CD14-positive monocyte (primary cell): ENCODE measurements at regions not wholly inside any gene's neighbourhood (a gene's known extent, or its start where the extent isn't known, plus 50 kb on each side); places are given as distances from the start of the nearest gene placed in this dataset.
"Not testable (repeated sequence)": the region's sequence is repeated elsewhere in the genome, so short reads cannot be mapped to it uniquely, and the experiment has no call there.

Source experiments
- DNase-seq, 3 donors: peaks; one replicate each; pipeline ENCODE4 v3.0.0-alpha.2; 2011 to 2022
- H2AFZ ChIP-seq: 2 replicates; pipeline ENCODE4 v1.6.0; 2012; ENCODE audit warnings: mild to moderate bottlenecking, low read depth, low read length, inconsistent platforms; ENCODE audit not compliant: insufficient read depth, poor library complexity, severe bottlenecking
- H3K27ac ChIP-seq, 2 donors: 1 replicate in 1 of 2; 2 replicates in 1 of 2; pipeline ENCODE4 v1.5.1; 2012 to 2013; ENCODE audit warnings: low read length in 2 of 2, control low read depth in 1 of 2, inconsistent platforms in 1 of 2, low read depth in 1 of 2, mild to moderate bottlenecking in 1 of 2
- H3K27me3 ChIP-seq, 2 donors: one replicate each; pipeline versions ENCODE4 v1.6.0 to v1.6.1; 2011 to 2013; ENCODE audit warnings: low read length in 2 of 2; ENCODE audit not compliant: control insufficient read depth in 2 of 2, insufficient read depth in 2 of 2
- H3K36me3 ChIP-seq, 2 donors: replicated peaks in 1 of 2; 1 replicate in 1 of 2; 2 replicates in 1 of 2; pipeline versions ENCODE4 v1.5.1 to v1.6.1; 2012 to 2013; ENCODE audit warnings: low read length in 2 of 2, control low read depth in 1 of 2, inconsistent platforms in 1 of 2, mild to moderate bottlenecking in 1 of 2; ENCODE audit not compliant: insufficient read depth in 2 of 2, control insufficient read depth in 1 of 2
- H3K4me1 ChIP-seq, 2 donors: 1 replicate in 1 of 2; 2 replicates in 1 of 2; pipeline versions ENCODE4 v1.5.1 to v1.6.1; 2012 to 2013; ENCODE audit warnings: low read length in 2 of 2, control low read depth in 1 of 2, inconsistent platforms in 1 of 2, mild to moderate bottlenecking in 1 of 2, moderate library complexity in 1 of 2; ENCODE audit not compliant: insufficient read depth in 2 of 2, control insufficient read depth in 1 of 2
- H3K4me2 ChIP-seq: replicated peaks from 2 replicates; pipeline ENCODE3; 2012; ENCODE audit warnings: low read length, moderate library complexity, mild to moderate bottlenecking; ENCODE audit not compliant: poor library complexity, severe bottlenecking; ENCODE audit errors: extremely low read depth
- H3K4me3 ChIP-seq, 3 experiments: fragments of 200-600 bp in 1 of 3; sonication (generic) in 1 of 3; replicated peaks in 1 of 3; 1 replicate in 2 of 3; 2 replicates in 1 of 3; pipeline ENCODE4 v1.5.1; 2011 to 2013; ENCODE audit warnings: low read length in 3 of 3, mild to moderate bottlenecking in 3 of 3, control low read depth in 2 of 3, low read depth in 2 of 3, inconsistent platforms in 1 of 3, moderate library complexity in 1 of 3
- H3K79me2 ChIP-seq: 2 replicates; pipeline ENCODE4 v1.6.0; 2012; ENCODE audit warnings: mild to moderate bottlenecking, control low read depth, inconsistent platforms, low read length, moderate library complexity; ENCODE audit not compliant: insufficient read depth
- H3K9ac ChIP-seq: 2 replicates; pipeline ENCODE4 v1.6.0; 2017; ENCODE audit warnings: low read length, mild to moderate bottlenecking; ENCODE audit not compliant: insufficient read depth, poor library complexity, severe bottlenecking
- H3K9me3 ChIP-seq, 2 donors: replicated peaks in 1 of 2; 1 replicate in 1 of 2; 2 replicates in 1 of 2; pipeline versions ENCODE4 v1.5.1 to v1.6.1; 2012 to 2013; ENCODE audit warnings: low read length in 2 of 2, control low read depth in 1 of 2; ENCODE audit not compliant: control insufficient read depth in 1 of 2, insufficient read depth in 1 of 2
- H4K20me1 ChIP-seq: 2 replicates; pipeline ENCODE4 v1.6.0; 2012; ENCODE audit warnings: mild to moderate bottlenecking, low read length, control low read depth, moderate library complexity; ENCODE audit not compliant: insufficient read depth
- H3K27ac Mint-ChIP-seq, 7 donors: one replicate each; pipeline ENCODE4 v1.8.0; 2020; ENCODE audit warnings: mild to moderate bottlenecking in 7 of 7, mixed read lengths in 7 of 7, moderate library complexity in 6 of 7, inconsistent platforms in 2 of 7
- H3K27me3 Mint-ChIP-seq, 3 donors: one replicate each; pipeline ENCODE4 v1.8.0; 2021 to 2022; ENCODE audit warnings: low read depth in 3 of 3, mild to moderate bottlenecking in 3 of 3, mixed read lengths in 3 of 3, moderate library complexity in 3 of 3, inconsistent platforms in 1 of 3
- H3K36me3 Mint-ChIP-seq, 2 donors: one replicate each; pipeline ENCODE4 v1.8.0; 2020; ENCODE audit warnings: mixed read lengths in 2 of 2, inconsistent platforms in 1 of 2, mild to moderate bottlenecking in 1 of 2
- H3K4me1 Mint-ChIP-seq: one replicate; pipeline ENCODE4 v1.8.0; 2020; ENCODE audit warnings: mild to moderate bottlenecking, mixed read lengths
- H3K4me3 Mint-ChIP-seq, 2 donors: one replicate each; pipeline ENCODE4 v1.8.0; 2020; ENCODE audit warnings: mild to moderate bottlenecking in 2 of 2, mixed read lengths in 2 of 2, moderate library complexity in 1 of 2
- H3K9me3 Mint-ChIP-seq, 7 donors: one replicate each; pipeline ENCODE4 v1.8.0; 2020 to 2022; ENCODE audit warnings: mixed read lengths in 7 of 7, mild to moderate bottlenecking in 6 of 7, moderate library complexity in 6 of 7, inconsistent platforms in 2 of 7
- CTCF ChIP-seq: fragments of 200-600 bp; IDR thresholded peaks from one replicate; pipeline ENCODE4 v1.8.0; 2022; ENCODE audit warnings: antibody characterized with exemption, mild to moderate bottlenecking
- WGBS: methylation state at CpG from one replicate; pipeline ENCODE4 v1.1.5; 2013; ENCODE audit warnings: missing lambda C conversion rate; ENCODE audit not compliant: insufficient coverage; 5-methylcytosine and 5-hydroxymethylcytosine counted together
- intact Hi-C, 2 donors: fragments of 100-400 bp; cut with micrococcal nuclease; formaldehyde crosslinking; loops; one replicate each; pipeline versions ENCODE4 v1.15.0 to v1.15.1; 2023

DNA sequence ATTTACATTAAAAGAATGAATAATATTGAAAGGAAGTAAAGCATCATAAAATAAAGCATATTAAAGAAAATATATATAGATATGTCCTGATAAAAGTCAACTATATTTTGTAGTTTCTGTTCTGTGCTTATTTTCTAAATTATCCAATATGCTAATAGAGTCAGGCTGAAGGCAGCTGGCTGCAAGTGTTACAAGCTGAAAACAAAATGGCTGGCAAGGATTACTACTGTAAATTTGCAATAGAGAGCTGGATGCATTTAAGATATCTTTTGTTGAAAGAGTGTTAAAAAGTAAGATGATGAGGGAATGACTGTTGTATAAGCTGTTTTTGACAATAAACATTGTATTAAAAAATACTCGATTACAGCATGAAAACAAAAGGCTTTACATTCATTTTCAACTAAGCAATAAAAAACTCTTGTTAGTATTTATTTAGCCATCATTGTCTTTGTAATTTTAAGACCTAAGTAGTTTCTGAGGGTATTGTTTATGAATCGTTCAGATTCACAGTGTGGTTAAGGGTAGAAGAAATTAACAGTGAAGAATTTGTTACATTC, 76.3 kb downstream of the TANC2 start:
- Histone ChIP-seq H2AFZ (no peak overlapping the region), H3K36me3 (no peaks in the 10 kb centered on the region), H3K9me3 (no peaks in the 10 kb centered on the region), H3K4me1 (no peaks in the 10 kb centered on the region), H3K79me2 (no peaks in the 10 kb centered on the region), H3K27me3 (no peaks in the 10 kb centered on the region), H4K20me1 (no peaks in the 10 kb centered on the region), H3K4me2 (no peak overlapping the region), H3K9ac (no peak overlapping the region), H3K4me3 (no peak overlapping the region), H3K27ac (no peak overlapping the region)
- intact Hi-C loops: no loop called here
- Mint-ChIP-seq H3K27me3 (peaks cover 0 to 2% (median 0%) of the 10 kb centered on the region in 3 donors), H3K4me1 (peaks cover 10% of the 10 kb centered on the region), H3K36me3 (no peaks in the 10 kb centered on the region), H3K4me3 (no peak overlapping the region), H3K27ac (no peak overlapping the region), H3K9me3 (peaks cover 0 to 2% (median 0%) of the 10 kb centered on the region in 7 donors)
- no peak for DNase-seq
- no peak for TF ChIP-seq CTCF
- no CpG with 5 or more reads among the region's 2 CpGs for WGBS

- H3K4me1 Mint-ChIP-seq, H3K9me3 Mint-ChIP-seq, H3K27me3 Mint-ChIP-seq, H3K4me3 ChIP-seq, H3K27me3 ChIP-seq, H3K27ac ChIP-seq, H3K9me3 ChIP-seq, H3K36me3 Mint-ChIP-seq, H3K4me3 Mint-ChIP-seq, DNase-seq, H3K4me1 ChIP-seq, H2AFZ ChIP-seq, H4K20me1 ChIP-seq, intact Hi-C loops, H3K4me2 ChIP-seq, H3K36me3 ChIP-seq, H3K27ac Mint-ChIP-seq, H3K79me2 ChIP-seq, H3K9ac ChIP-seq: not testable (repeated sequence)
- WGBS: 86% methylated on average over 1 of the region's 2 CpGs
Measured at GRCh38 chr17:63057560-63057959, 91.5 kb downstream of the TANC2 start.
